Cardiac muscle cell (in vitro differentiated cells and primary cell): ENCODE measurements at regions not wholly inside any gene's neighbourhood (a gene's known extent, or its start where the extent isn't known, plus 50 kb on each side); places are given as distances from the start of the nearest gene placed in this dataset.

Experiments used
- DNase-seq, 2 donors: peaks; one replicate each; pipeline versions ENCODE4 v3.0.0 to v3.0.0-alpha.2; 2010 to 2017; ENCODE audit warnings: low read depth in 1 of 2, low spot score in 1 of 2
- H3K27ac ChIP-seq: fragments of 200-600 bp; sonication (generic); 2 replicates; pipeline ENCODE4 v1.5.1; 2016
- H3K27me3 ChIP-seq: fragments of 200-600 bp; sonication (generic); 2 replicates; pipeline ENCODE4 v1.6.0; 2016; ENCODE audit warnings: control low read depth
- H3K36me3 ChIP-seq: fragments of 200-600 bp; sonication (generic); 2 replicates; pipeline ENCODE4 v1.5.1; 2016; ENCODE audit warnings: control low read depth
- H3K4me1 ChIP-seq: fragments of 200-600 bp; sonication (generic); 2 replicates; pipeline ENCODE4 v1.8.1; 2017; ENCODE audit warnings: low read depth, mild to moderate bottlenecking, mixed run types
- H3K4me3 ChIP-seq: fragments of 200-600 bp; sonication (generic); 2 replicates; pipeline ENCODE4 v1.5.1; 2016; ENCODE audit warnings: mild to moderate bottlenecking
- H3K9me3 ChIP-seq: fragments of 200-600 bp; sonication (generic); 2 replicates; pipeline ENCODE4 v1.5.1; 2017; ENCODE audit warnings: low read depth, mild to moderate bottlenecking, control low read depth
- TF ChIP-seq, protein P1 (sequence below): IDR thresholded peaks from 2 replicates; pipeline ENCODE4 v1.5.1; 2012; ENCODE audit warnings: low read depth, mild to moderate bottlenecking, low read length

DNA sequence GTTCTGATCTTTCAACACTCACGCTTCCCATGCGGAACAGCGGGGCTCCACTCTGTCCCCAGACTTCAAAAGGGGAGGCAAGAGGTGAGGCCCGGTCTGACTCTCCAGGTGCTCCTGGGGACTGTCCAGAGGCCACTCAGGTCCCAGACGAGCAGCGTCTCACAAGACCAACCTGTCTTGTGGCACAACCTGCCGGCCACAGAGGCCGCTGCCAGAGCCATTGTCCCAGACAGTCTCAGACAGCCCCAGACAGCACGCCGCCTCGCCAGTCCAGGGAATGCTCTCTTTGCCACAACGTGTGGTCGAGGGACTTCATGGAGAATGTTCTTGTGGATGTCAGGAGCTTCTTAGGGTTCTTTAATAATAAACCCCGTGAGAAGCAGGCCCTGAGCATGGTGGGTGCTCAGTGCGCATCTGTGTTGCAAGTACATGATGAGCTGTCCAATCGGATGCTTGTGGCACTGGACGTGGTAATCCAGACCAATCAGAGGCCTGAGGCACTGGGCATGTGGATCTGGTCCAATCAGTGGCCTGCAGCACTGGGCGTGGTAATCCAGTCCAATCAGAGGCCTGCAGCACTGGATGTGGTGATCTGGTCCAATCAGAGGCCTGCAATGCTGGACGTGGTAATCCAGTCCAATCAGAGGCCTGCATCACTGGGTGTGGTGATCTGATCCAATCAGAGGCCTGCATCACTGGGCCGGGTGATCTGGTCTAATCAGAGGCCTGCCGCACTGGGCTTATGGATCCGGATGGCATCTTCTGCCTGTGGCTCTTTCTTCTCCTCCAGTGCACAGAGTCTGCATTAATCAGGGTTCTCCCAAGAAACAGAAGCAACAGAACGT is 76.4 kb downstream of the TMEM18 start:
- peaks cover 29% of the 10 kb centered on the region for H3K27me3 ChIP-seq
- H3K36me3 ChIP-seq, result no peaks in the 10 kb centered on the region
- H3K4me1 ChIP-seq, result no peaks in the 10 kb centered on the region
- no peak for DNase-seq
- no peak overlapping the region for H3K4me3 ChIP-seq
- TF ChIP-seq, protein P1, sequence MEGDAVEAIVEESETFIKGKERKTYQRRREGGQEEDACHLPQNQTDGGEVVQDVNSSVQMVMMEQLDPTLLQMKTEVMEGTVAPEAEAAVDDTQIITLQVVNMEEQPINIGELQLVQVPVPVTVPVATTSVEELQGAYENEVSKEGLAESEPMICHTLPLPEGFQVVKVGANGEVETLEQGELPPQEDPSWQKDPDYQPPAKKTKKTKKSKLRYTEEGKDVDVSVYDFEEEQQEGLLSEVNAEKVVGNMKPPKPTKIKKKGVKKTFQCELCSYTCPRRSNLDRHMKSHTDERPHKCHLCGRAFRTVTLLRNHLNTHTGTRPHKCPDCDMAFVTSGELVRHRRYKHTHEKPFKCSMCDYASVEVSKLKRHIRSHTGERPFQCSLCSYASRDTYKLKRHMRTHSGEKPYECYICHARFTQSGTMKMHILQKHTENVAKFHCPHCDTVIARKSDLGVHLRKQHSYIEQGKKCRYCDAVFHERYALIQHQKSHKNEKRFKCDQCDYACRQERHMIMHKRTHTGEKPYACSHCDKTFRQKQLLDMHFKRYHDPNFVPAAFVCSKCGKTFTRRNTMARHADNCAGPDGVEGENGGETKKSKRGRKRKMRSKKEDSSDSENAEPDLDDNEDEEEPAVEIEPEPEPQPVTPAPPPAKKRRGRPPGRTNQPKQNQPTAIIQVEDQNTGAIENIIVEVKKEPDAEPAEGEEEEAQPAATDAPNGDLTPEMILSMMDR, result no peak
- H3K27ac ChIP-seq, result no peak overlapping the region
- H3K9me3 ChIP-seq, result no peaks in the 10 kb centered on the region

DNA sequence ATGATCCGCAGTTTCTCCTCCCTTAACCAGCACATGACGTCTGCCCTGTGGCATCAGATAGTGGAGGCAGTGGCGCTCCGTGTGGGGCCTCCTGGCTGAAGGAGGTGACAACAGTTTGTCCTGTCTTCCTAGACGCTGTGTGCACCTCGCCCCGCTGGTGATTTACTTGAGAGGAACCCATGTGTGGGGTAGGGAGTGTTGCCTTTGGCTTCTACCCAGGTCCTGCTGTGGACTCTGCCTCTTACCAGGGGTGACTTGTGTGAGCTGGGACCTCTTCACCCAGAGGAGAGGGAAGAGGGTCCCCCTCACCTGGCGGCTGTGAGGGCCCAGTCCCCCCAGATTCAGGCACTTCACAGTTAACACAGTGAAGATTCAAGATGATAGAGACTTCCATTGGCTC is 77.6 kb downstream of the TMEM18 start:
- no peaks in the 10 kb centered on the region for H3K4me1 ChIP-seq
- peaks cover 34% of the 10 kb centered on the region for H3K27me3 ChIP-seq

DNA sequence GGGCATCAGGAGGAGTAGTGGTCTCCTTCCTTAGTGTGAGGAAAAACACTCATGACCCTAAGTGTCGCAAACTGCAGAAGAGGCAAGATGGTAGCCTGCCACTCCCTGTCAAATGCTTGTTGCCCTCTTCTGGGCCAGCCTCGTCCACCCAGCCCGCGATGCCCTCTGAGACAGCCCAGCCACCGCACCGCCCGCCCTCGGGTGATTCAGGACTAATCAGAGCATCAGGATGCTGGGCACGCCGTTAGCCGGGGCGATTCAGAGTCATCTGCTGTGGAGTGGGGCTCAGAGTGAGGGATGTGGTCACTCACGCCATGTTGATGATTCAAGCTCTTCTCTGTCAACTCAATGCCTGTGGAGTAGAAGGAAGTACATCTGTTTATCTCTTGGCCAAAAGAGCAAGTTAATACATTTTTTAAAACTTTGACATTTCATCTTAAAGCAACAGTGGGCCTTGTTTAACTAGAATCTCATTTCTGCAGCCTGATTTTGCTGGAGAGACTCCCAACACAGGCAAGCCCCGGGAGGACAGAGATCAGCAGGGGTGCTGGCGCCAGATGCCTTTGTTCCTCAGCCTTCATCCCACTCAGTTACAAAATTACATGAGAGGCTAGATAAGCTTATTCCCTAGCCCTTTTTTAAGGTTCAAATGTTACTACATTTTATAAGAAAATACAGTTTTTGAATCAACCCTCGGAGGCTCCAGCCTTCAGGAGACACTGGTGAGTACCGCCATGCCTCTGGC is 79.0 kb downstream of the TMEM18 start:
- Histone ChIP-seq H3K27me3 (peaks cover 27% of the 10 kb centered on the region), H3K4me3 (no peak overlapping the region), H3K27ac (no peak overlapping the region), H3K4me1 (no peaks in the 10 kb centered on the region), H3K36me3 (no peaks in the 10 kb centered on the region), H3K9me3 (no peaks in the 10 kb centered on the region)
- peak in 1 of 2 donors; percentile 13 for DNase-seq
- TF ChIP-seq, protein P1, result no peak

More for the DNA sequence above, 77.6 kb downstream of the TMEM18 start:
- DNase-seq, result no peak
- Histone ChIP-seq H3K4me3 (no peak overlapping the region), H3K9me3 (no peaks in the 10 kb centered on the region), H3K36me3 (no peaks in the 10 kb centered on the region), H3K27ac (no peak overlapping the region)
- TF ChIP-seq, protein P1, result no peak

DNA sequence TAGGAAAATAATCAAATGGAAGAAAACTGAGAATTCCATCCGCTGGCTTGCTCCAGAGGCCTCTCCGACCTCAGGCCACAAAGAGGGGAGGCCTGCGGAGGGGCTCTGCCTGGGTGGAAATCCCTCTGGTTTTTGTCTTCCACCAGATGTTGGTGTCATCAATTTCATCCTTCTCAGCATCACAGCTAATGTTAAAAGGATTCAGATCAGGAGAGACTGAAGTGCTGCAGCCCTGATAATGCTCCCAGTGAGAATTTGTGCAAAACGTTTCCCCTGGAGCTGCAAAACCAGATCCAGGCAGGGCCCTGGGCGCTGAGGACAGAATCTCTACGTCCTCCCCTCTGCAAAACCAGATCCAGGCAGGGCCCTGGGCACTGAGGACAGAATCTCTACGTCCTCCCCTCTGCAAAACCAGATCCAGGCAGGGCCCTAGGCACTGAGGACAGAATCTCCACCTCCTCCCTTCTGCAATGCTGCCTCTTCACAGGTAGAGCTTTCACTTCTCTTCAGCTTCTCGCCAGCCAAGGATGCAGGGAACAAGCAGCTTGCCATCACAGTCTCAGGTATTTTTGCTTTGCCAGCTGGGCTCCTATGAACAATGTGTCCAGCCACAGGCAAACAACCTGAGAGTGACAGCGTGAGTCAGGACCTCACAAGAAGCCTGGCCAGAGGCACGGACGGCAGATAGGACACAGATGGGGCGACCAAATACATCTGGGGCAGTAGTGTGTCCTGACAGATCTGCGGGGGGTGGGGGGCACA is 81.2 kb downstream of the TMEM18 start:
- H3K9me3 ChIP-seq, result no peaks in the 10 kb centered on the region
- no peak overlapping the region for H3K4me3 ChIP-seq
- H3K27ac ChIP-seq, result no peak overlapping the region
- no peaks in the 10 kb centered on the region for H3K4me1 ChIP-seq
- no peaks in the 10 kb centered on the region for H3K36me3 ChIP-seq
- TF ChIP-seq, protein P1, result no peak
- DNase-seq, result no peak
- H3K27me3 ChIP-seq, result peaks cover 36% of the 10 kb centered on the region

DNA sequence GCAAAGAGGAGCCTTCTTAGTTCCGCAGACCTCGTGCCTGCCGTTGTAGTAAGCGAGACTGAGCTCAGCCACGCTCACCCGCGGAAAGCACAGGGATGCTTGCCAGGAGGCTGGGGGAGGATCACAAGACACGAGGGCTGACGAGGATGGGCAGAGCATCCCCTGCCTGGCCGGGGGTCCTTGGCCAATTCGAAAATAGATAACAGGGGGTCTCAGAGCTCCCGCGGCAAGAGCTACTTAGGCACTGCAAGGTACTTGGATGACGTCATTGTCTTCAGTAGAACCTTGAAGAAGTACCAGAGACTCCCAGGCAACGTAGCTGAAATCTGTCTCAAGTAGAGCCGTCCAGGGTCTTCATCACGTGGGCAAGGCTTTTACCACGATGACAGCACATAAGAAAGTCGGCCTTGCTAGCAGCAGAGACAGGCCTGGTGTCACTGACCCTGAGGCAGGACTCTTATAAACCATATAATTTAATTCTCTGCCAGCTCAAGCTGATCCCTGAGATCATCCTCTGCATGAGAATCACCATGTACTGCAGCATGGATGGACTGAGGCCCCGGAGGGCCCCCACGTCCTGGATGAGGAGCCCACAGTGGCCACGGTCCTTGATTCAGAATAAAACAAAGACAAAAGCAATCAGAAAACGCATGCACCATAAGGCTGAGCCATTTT is 81.9 kb downstream of the TMEM18 start:
- H3K27me3 ChIP-seq, result peaks cover 44% of the 10 kb centered on the region
- no peaks in the 10 kb centered on the region for H3K36me3 ChIP-seq
- no peaks in the 10 kb centered on the region for H3K9me3 ChIP-seq
- H3K4me1 ChIP-seq, result no peaks in the 10 kb centered on the region
- H3K4me3 ChIP-seq, result no peak overlapping the region
- TF ChIP-seq, protein P1, result no peak
- no peak overlapping the region for H3K27ac ChIP-seq
- no peak for DNase-seq
